ENCODE measurements at regions not wholly inside any gene's neighbourhood (a gene's known extent, or its start where the extent isn't known, plus 50 kb on each side); places are given as distances from the start of the nearest gene placed in this dataset.

- TF ChIP-seq CTCF (IDR thresholded peaks at IDR 0.05) (no peak), EP300 (IDR thresholded peaks at IDR 0.05; ENCODE audit: low read depth) (no peak), POLR2A (IDR thresholded peaks at IDR 0.05) (no peak), POLR2AphosphoS5 (IDR thresholded peaks at IDR 0.05) (no peak)
Observed at GRCh38 chr16:73846356-73846755, 450.3 kb upstream of the PSMD7 start.
